GM10248 (cell line): ENCODE measurements at regions not wholly inside any gene's neighbourhood (a gene's known extent, or its start where the extent isn't known, plus 50 kb on each side); places are given as distances from the start of the nearest gene placed in this dataset.

Source experiments
- CTCF ChIA-PET: fragments of 300-600 bp; sonication (Branson Sonifier 250); formaldehyde crosslinking; extraction: SDS; loops from one replicate; lab custom pipeline; 2021; ENCODE audit warnings: antibody characterized with exemption; lab: Yijun Ruan, JAX
- POLR2A ChIA-PET: fragments of 350-650 bp; sonication (Branson Sonifier 250); formaldehyde crosslinking; extraction: SDS; loops from one replicate; lab custom pipeline; 2020; ENCODE audit warnings: antibody characterized with exemption; lab: Yijun Ruan, JAX
- DNase-seq: peaks from one replicate; pipeline ENCODE4 v3.0.0; 2012; ENCODE audit errors: extremely low spot score
- CTCF ChIP-seq: IDR thresholded peaks from 2 replicates; pipeline ENCODE4 v1.5.1; 2012; ENCODE audit warnings: mild to moderate bottlenecking, low read depth; ENCODE audit errors: extremely low read depth, missing control alignments, control extremely low read depth

- TF ChIP-seq CTCF, result no peak
- no peak for DNase-seq
- CTCF ChIA-PET, result no interaction called here
- POLR2A ChIA-PET, result no interaction called here
Observed at GRCh38 chrX:99469439-99469838, 940.6 kb downstream of the PCDH19 start.

GRCh38 chrX:99468993-99469392 lies 941.1 kb downstream of the PCDH19 start:
- ChIA-PET POLR2A (no interaction called here), CTCF (no interaction called here)

GRCh38 chrX:99461223-99461622 lies 948.9 kb downstream of the PCDH19 start:
- ChIA-PET POLR2A (no interaction called here), CTCF (no interaction called here)
- DNase-seq, result no peak
- no peak for TF ChIP-seq CTCF

More at GRCh38 chrX:99468993-99469392, 941.1 kb downstream of the PCDH19 start:
- no peak for DNase-seq
- TF ChIP-seq CTCF, result no peak

- POLR2A ChIA-PET, result no interaction called here
- TF ChIP-seq CTCF, result no peak
- DNase-seq, result no peak
- CTCF ChIA-PET, result no interaction called here
Observed at GRCh38 chrX:99445336-99445735, 964.7 kb downstream of the PCDH19 start.

GRCh38 chrX:99421796-99422195 lies 988.3 kb downstream of the PCDH19 start:
- no peak for TF ChIP-seq CTCF
- POLR2A ChIA-PET, result no interaction called here
- no peak for DNase-seq
- CTCF ChIA-PET, result interaction anchor here (1.3 kb wide), 1 partner anchor 12 kb away, joined by 4 read pairs; no protein-coding TSS in a partner anchor

GRCh38 chrX:99415470-99415869 lies 994.6 kb downstream of the PCDH19 start:
- no peak for TF ChIP-seq CTCF
- ChIA-PET CTCF (no interaction called here), POLR2A (no interaction called here)
- no peak for DNase-seq

GRCh38 chrX:99413317-99413716 lies 996.8 kb downstream of the PCDH19 start:
- ChIA-PET CTCF (no interaction called here), POLR2A (no interaction called here)
- no peak for TF ChIP-seq CTCF
- no peak for DNase-seq
